ENCODE measurements at regions not wholly inside any gene's neighbourhood (a gene's known extent, or its start where the extent isn't known, plus 50 kb on each side); places are given as distances from the start of the nearest gene placed in this dataset.

DNA sequence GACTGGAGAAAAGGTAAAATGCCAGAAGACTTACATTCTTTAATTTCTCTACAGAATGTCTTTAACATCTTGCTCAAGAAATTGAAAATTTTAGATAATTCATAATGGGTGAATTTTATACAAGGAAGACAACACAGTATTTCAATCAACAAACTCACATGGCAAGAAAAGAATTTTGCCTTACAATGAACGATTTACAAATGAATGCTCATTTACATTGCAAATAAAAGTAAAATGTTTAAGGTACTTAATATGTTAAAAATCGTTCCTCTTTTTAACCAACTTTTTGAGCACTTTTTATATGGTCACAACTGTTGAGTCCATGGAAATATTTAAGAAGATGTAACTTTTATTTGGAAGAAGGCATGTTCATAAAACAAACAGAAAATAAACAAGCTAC, 174.8 kb upstream of the UBE2E2 start:
- Histone ChIP-seq H3K27ac (no peak overlapping the region), H3K4me1 (ENCODE audit: control insufficient read depth in 1 of 2, low read depth in 2 of 2) (peaks cover 0 to 6% of the 10 kb centered on the region in 2 donors), H3K36me3 (no peaks in the 10 kb centered on the region), H3K27me3 (replicated peaks; ENCODE audit: insufficient read depth) (no peaks in the 10 kb centered on the region), H3K4me3 (no peak overlapping the region), H3K9me3 (peaks cover 4% of the 10 kb centered on the region)
- no peak for ATAC-seq (ENCODE audit: insufficient number of reproducible peaks, low FRiP score, low read depth)
- TF ChIP-seq, protein P1, sequence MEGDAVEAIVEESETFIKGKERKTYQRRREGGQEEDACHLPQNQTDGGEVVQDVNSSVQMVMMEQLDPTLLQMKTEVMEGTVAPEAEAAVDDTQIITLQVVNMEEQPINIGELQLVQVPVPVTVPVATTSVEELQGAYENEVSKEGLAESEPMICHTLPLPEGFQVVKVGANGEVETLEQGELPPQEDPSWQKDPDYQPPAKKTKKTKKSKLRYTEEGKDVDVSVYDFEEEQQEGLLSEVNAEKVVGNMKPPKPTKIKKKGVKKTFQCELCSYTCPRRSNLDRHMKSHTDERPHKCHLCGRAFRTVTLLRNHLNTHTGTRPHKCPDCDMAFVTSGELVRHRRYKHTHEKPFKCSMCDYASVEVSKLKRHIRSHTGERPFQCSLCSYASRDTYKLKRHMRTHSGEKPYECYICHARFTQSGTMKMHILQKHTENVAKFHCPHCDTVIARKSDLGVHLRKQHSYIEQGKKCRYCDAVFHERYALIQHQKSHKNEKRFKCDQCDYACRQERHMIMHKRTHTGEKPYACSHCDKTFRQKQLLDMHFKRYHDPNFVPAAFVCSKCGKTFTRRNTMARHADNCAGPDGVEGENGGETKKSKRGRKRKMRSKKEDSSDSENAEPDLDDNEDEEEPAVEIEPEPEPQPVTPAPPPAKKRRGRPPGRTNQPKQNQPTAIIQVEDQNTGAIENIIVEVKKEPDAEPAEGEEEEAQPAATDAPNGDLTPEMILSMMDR (IDR thresholded peaks at IDR 0.05): no peak
- DNase-seq (ENCODE audit: low spot score): no peak

- H3K4me1 ChIP-seq (ENCODE audit: control insufficient read depth in 1 of 2, low read depth in 2 of 2): peaks cover 0 to 6% of the 10 kb centered on the region in 2 donors
- H3K27ac ChIP-seq: no peak overlapping the region
- no peaks in the 10 kb centered on the region for H3K36me3 ChIP-seq
- TF ChIP-seq, protein P1 (IDR thresholded peaks at IDR 0.05): no peak
- H3K9me3 ChIP-seq: peaks cover 4% of the 10 kb centered on the region
- H3K4me3 ChIP-seq: no peak overlapping the region
- no peaks in the 10 kb centered on the region for H3K27me3 ChIP-seq (replicated peaks; ENCODE audit: insufficient read depth)
- DNase-seq (ENCODE audit: low spot score) (no peak), ATAC-seq (ENCODE audit: insufficient number of reproducible peaks, low FRiP score, low read depth) (no peak)
Observed at GRCh38 chr3:23029001-23029400, 174.1 kb upstream of the UBE2E2 start.

GRCh38 chr3:23035927-23036640, 167.0 kb upstream of the UBE2E2 start:
- no peaks in the 10 kb centered on the region for H3K27me3 ChIP-seq (replicated peaks; ENCODE audit: insufficient read depth)
- TF ChIP-seq, protein P1 (IDR thresholded peaks at IDR 0.05): no peak
- ATAC-seq (ENCODE audit: insufficient number of reproducible peaks, low FRiP score, low read depth) (no peak), DNase-seq (ENCODE audit: low spot score) (no peak)
- no peaks in the 10 kb centered on the region for H3K36me3 ChIP-seq
- no peak overlapping the region for H3K4me3 ChIP-seq
- peaks cover 11 to 32% of the 10 kb centered on the region in 2 donors for H3K4me1 ChIP-seq (ENCODE audit: control insufficient read depth in 1 of 2, low read depth in 2 of 2)
- no peak overlapping the region for H3K27ac ChIP-seq
- H3K9me3 ChIP-seq: peaks cover 4% of the 10 kb centered on the region

GRCh38 chr3:23036728-23037127, 166.4 kb upstream of the UBE2E2 start:
- Histone ChIP-seq H3K27me3 (replicated peaks; ENCODE audit: insufficient read depth) (no peaks in the 10 kb centered on the region), H3K36me3 (no peaks in the 10 kb centered on the region), H3K27ac (no peak overlapping the region), H3K9me3 (no peaks in the 10 kb centered on the region), H3K4me1 (ENCODE audit: control insufficient read depth in 1 of 2, low read depth in 2 of 2) (peaks cover 11 to 35% of the 10 kb centered on the region in 2 donors), H3K4me3 (peak overlapping the region; percentile 10)
- TF ChIP-seq, protein P1 (IDR thresholded peaks at IDR 0.05): no peak
- DNase-seq (ENCODE audit: low spot score) (no peak), ATAC-seq (ENCODE audit: insufficient number of reproducible peaks, low FRiP score, low read depth) (no peak)

DNA sequence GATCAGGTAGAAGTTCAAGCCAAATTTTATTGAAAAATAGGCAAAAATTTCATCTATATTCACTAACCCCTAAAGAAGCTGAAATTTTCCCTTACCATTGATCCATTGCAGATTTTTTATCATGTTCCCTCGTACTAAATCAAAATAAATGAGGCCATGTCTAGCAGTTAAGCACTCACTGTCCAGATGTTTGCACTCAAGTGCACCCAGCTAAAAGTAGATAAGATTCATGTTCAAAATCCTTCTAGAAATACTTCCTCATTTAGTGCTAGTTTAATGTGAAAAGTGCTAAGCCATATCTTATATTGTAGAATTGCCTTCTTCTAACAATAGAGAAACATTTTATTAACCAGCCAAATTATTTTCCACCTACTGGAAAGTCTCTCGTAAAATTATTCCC, 164.7 kb upstream of the UBE2E2 start:
- no peak overlapping the region for H3K27ac ChIP-seq
- no peak for ATAC-seq (ENCODE audit: insufficient number of reproducible peaks, low FRiP score, low read depth)
- no peak for DNase-seq (ENCODE audit: low spot score)
- no peak overlapping the region for H3K4me3 ChIP-seq
- H3K4me1 ChIP-seq (ENCODE audit: control insufficient read depth in 1 of 2, low read depth in 2 of 2): peaks cover 19 to 48% of the 10 kb centered on the region in 2 donors
- H3K36me3 ChIP-seq: no peaks in the 10 kb centered on the region
- TF ChIP-seq, protein P1 (IDR thresholded peaks at IDR 0.05): no peak
- no peaks in the 10 kb centered on the region for H3K27me3 ChIP-seq (replicated peaks; ENCODE audit: insufficient read depth)
- no peaks in the 10 kb centered on the region for H3K9me3 ChIP-seq

All from thoracic aorta (tissue), 2 donors.